ENCODE measurements at regions not wholly inside any gene's neighbourhood (a gene's known extent, or its start where the extent isn't known, plus 50 kb on each side); places are given as distances from the start of the nearest gene placed in this dataset.

GRCh38 chr4:129353490-129353889, 257.5 kb downstream of the C4orf33 start:
- TF ChIP-seq, protein P1, sequence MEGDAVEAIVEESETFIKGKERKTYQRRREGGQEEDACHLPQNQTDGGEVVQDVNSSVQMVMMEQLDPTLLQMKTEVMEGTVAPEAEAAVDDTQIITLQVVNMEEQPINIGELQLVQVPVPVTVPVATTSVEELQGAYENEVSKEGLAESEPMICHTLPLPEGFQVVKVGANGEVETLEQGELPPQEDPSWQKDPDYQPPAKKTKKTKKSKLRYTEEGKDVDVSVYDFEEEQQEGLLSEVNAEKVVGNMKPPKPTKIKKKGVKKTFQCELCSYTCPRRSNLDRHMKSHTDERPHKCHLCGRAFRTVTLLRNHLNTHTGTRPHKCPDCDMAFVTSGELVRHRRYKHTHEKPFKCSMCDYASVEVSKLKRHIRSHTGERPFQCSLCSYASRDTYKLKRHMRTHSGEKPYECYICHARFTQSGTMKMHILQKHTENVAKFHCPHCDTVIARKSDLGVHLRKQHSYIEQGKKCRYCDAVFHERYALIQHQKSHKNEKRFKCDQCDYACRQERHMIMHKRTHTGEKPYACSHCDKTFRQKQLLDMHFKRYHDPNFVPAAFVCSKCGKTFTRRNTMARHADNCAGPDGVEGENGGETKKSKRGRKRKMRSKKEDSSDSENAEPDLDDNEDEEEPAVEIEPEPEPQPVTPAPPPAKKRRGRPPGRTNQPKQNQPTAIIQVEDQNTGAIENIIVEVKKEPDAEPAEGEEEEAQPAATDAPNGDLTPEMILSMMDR (IDR thresholded peaks at IDR 0.05) = no peak
- TF ChIP-seq POLR2A (IDR thresholded peaks at IDR 0.05) = no peak

Data from testis (tissue), 2 donors.